ENCODE measurements at regions not wholly inside any gene's neighbourhood (a gene's known extent, or its start where the extent isn't known, plus 50 kb on each side); places are given as distances from the start of the nearest gene placed in this dataset.

DNA sequence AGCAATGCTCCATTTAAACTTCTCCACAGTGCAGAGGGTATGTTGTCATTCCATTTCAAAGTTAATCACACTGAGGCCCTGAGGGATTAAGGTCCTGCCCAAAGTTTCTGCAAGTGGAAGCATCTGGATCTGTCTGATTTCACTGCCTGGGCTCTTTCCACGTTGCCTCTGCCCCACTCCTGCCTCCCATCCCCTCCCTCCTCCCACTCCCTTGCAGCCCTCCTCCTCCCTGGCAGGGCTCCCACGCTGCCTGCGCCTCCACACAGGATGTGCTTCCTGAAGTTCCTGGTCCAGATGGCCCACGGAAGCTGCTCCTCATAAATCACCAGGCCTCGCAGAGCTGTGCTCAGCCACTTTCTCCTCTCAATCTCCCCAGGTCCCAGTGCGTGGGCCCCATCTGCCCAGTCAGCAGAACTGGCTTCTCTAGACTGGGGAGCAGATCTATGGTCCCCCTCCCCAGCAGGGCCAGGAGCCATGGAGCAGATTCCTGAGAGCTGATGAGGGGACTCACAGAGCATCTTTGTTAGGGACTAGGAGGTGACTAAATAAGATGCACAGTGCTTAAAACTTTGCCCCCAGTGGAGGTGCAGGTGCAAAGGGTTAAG, 65.4 kb upstream of the MAFB start:
- Histone ChIP-seq H3K9me3 (ENCODE audit: insufficient read depth, low read depth, low read length) (no peaks in the 10 kb centered on the region), H3K27me3 (ENCODE audit: insufficient read depth, low read length) (no peaks in the 10 kb centered on the region), H3K27ac (ENCODE audit: low read depth, low read length) (no peak overlapping the region), H3K4me1 (ENCODE audit: insufficient read depth, low read length) (peaks cover 11% of the 10 kb centered on the region), H3K9ac (ENCODE audit: low read depth, low read length) (no peak overlapping the region), H3K4me3 (ENCODE audit: low read length) (no peak overlapping the region), H3K36me3 (ENCODE audit: insufficient read depth, low read length) (no peaks in the 10 kb centered on the region)
- 87% methylated on average over 6 of the region's 6 CpGs for whole genome bisulfite sequencing

DNA sequence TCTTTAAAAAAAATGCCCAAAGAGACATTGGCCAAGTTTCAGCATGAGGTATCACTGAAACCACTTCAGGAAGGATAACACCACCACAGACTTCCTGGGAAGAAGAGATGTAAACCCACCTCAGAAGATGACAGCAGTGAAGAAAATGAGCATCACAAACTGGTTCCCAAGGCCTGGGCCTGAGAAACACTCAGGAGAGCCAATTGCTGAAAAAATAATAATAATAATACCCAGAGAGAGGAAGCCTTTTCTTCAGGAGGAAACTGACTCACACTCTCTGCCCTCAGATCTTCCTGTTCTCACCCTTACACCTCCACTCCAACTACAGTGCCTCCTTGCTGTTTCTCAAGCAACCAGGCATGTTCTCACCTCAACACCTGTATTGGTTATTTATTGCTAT, 68.1 kb upstream of the MAFB start:
- Histone ChIP-seq H3K4me3 (ENCODE audit: low read length) (no peak overlapping the region), H3K27ac (ENCODE audit: low read depth, low read length) (no peak overlapping the region), H3K9ac (ENCODE audit: low read depth, low read length) (no peak overlapping the region), H3K4me1 (ENCODE audit: insufficient read depth, low read length) (peaks cover 11% of the 10 kb centered on the region), H3K27me3 (ENCODE audit: insufficient read depth, low read length) (no peaks in the 10 kb centered on the region), H3K9me3 (ENCODE audit: insufficient read depth, low read depth, low read length) (no peaks in the 10 kb centered on the region), H3K36me3 (ENCODE audit: insufficient read depth, low read length) (no peaks in the 10 kb centered on the region)

DNA sequence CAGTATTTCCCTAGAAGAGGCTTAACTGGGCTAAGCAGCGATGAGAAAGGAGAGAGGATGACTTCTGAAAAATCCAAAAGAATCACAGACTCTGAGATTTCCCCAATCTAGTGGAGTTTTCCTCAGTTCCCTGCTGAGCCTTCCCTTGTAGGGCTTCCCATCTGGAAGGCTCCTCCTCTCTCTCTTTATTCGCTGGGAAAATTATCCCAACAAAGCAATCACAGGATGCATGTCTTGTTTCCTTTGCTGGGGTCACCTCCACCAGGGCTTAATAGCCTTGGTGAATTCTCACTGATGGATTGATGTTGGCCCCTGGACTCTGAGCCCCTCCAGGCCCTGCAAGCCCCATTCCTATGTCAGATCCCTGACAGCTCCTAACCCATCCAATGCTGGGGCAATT, 69.8 kb upstream of the MAFB start:
- no peak overlapping the region; the same call in 1 of the 2 replicates for H3K27ac ChIP-seq (ENCODE audit: low read depth, low read length)
- no peaks in the 10 kb centered on the region for H3K9me3 ChIP-seq (ENCODE audit: insufficient read depth, low read depth, low read length)
- H3K27me3 ChIP-seq (ENCODE audit: insufficient read depth, low read length), result no peaks in the 10 kb centered on the region
- no peak overlapping the region for H3K9ac ChIP-seq (ENCODE audit: low read depth, low read length)
- peaks cover 11% of the 10 kb centered on the region for H3K4me1 ChIP-seq (ENCODE audit: insufficient read depth, low read length)
- no peaks in the 10 kb centered on the region for H3K36me3 ChIP-seq (ENCODE audit: insufficient read depth, low read length)
- no peak overlapping the region for H3K4me3 ChIP-seq (ENCODE audit: low read length)
- WGBS, result 71% methylated on average over 2 of the region's 2 CpGs

DNA sequence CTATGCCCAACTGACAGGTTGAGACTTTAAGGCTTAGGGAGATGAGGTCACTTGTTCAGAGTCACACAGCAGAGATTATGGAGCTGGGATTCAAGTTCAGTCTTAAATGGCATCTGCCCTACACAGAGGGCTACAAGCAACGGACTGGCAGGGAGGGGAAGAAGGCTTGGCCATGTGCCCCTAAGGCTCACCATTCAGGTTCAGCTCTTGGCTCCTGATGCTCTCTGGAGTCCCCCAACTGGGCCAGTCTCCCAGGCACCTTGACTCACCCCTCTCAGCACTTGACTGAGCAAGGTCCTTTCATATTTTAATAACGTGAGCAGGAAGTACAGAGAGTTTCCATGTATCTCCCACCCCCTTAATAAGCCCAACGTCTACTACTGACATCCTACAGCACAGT, 71.4 kb upstream of the MAFB start:
- H3K4me1 ChIP-seq (ENCODE audit: insufficient read depth, low read length), result peaks cover 16% of the 10 kb centered on the region
- no peaks in the 10 kb centered on the region for H3K27me3 ChIP-seq (ENCODE audit: insufficient read depth, low read length)
- H3K9me3 ChIP-seq (ENCODE audit: insufficient read depth, low read depth, low read length), result no peaks in the 10 kb centered on the region
- no peaks in the 10 kb centered on the region for H3K36me3 ChIP-seq (ENCODE audit: insufficient read depth, low read length)
- WGBS, result 84% methylated on average over 2 of the region's 3 CpGs
- H3K27ac ChIP-seq (ENCODE audit: low read depth, low read length), result no peak overlapping the region
- H3K9ac ChIP-seq (ENCODE audit: low read depth, low read length), result no peak overlapping the region
- H3K4me3 ChIP-seq (ENCODE audit: low read length), result no peak overlapping the region

DNA sequence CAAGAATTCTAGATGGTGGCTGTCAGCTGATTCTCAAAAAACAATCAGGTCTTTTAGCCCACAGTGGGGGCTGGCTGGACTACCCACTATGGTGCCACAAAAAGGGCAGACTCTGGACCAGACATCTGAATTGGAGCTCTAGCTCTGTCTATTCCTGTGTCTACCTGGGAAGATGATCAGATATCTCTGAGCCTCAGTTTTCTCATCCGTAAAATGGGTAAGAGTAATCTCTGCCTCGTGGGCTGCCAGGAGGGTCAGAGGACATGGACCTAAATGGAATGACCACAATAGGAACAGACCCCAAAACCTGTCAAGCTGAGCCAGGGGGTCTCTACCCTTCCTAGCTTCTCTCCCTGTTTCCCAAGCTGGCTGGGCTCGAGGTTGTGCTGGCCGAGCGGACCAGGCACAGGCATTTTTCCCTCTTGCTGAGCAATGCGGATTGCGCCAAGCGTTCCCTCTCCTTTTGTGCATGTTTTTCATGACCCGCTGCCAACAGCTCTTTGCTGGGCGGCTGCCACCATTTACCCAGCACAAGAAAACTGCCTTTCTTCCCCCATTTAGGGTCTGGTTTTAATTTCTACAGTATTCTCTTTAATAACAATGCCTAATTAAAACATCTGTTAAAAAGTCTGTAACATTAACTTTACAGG, 74.7 kb upstream of the MAFB start:
- 91% methylated on average over 10 of the region's 10 CpGs for WGBS
- Histone ChIP-seq H3K4me1 (ENCODE audit: insufficient read depth, low read length) (peaks cover 16% of the 10 kb centered on the region), H3K9me3 (ENCODE audit: insufficient read depth, low read depth, low read length) (no peaks in the 10 kb centered on the region), H3K27me3 (ENCODE audit: insufficient read depth, low read length) (no peaks in the 10 kb centered on the region), H3K9ac (ENCODE audit: low read depth, low read length) (no peak overlapping the region), H3K27ac (ENCODE audit: low read depth, low read length) (no peak overlapping the region), H3K4me3 (ENCODE audit: low read length) (no peak overlapping the region), H3K36me3 (ENCODE audit: insufficient read depth, low read length) (no peaks in the 10 kb centered on the region)

DNA sequence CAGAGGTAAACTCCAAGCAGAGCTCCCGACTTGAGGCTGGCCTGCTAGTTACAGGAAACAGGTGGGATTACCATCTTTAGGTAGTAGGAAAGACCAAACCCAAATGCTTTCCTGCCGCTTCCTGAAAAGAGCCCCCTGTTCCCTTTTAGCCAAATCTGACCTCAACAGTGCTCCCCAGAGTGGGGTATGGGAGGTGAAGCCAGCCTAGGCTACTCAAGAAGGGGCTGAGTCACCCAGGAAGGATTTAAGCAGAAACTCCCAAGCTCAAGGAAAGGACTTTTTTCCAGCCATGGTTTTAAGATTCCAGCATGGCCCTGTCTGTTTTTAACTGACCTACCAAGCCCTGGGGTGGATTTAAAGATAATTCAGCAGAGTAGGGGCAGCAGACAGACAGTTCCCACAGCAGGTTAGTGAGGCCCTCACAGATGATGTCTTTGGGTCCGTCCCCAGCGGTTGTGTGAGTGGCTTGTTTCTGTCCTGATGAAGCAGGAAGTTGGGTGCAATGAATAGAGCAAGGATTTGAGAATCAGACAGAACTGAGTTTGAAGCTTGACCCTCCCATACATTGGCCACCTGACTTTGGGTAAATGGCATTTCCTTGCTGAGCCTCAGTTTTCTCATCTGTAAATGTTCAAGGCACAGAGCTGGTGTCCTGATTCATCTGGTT, 76.9 kb upstream of the MAFB start:
- Histone ChIP-seq H3K9me3 (ENCODE audit: insufficient read depth, low read depth, low read length) (no peaks in the 10 kb centered on the region), H3K27me3 (ENCODE audit: insufficient read depth, low read length) (no peaks in the 10 kb centered on the region), H3K4me3 (ENCODE audit: low read length) (no peak overlapping the region), H3K4me1 (ENCODE audit: insufficient read depth, low read length) (peaks cover 9% of the 10 kb centered on the region; the same call in 1 of the 2 replicates), H3K27ac (ENCODE audit: low read depth, low read length) (no peak overlapping the region), H3K36me3 (ENCODE audit: insufficient read depth, low read length) (no peaks in the 10 kb centered on the region), H3K9ac (ENCODE audit: low read depth, low read length) (no peak overlapping the region)
- 89% methylated on average over 4 of the region's 4 CpGs for WGBS

DNA sequence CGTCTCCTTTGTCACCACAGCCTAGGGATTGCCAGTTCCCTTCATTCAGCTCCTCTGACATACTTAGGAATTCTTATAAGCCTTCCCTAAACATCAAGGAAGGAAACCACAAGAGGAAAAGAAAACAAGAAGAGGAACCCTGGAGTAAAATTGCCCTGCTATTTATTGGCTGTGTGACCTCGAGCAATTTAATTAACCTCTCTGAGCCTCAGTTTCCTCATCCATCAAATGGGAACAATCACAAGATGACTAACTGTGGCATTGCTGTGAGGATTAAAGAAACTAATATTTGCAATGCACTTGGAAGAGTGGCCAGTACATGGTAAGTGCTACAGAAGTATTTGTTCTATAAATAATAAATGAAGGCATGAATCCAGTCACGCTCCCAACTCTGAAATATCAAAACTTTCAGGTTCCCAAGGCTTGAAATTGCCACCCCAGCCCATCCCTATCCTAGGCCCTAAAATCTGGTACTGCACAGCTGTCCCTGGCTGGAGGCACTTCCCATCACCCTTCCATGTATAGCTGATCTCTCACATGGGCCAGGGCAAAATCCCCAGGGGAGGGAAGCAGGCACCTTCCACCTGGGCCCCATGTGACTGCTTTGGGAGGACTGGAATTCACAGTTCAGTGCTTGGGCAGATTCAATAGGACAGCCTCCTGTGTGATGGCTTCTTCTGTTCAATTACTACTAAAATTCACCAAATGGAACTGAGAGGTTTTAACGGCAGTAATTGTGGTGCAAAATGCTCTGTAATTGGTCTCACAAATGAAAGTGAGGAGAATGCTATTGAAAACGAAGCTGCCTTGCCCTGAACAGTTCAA, 78.0 kb upstream of the MAFB start:
- Histone ChIP-seq H3K36me3 (ENCODE audit: insufficient read depth, low read length) (no peaks in the 10 kb centered on the region), H3K27me3 (ENCODE audit: insufficient read depth, low read length) (no peaks in the 10 kb centered on the region), H3K9me3 (ENCODE audit: insufficient read depth, low read depth, low read length) (no peaks in the 10 kb centered on the region), H3K4me1 (ENCODE audit: insufficient read depth, low read length) (peaks cover 9% of the 10 kb centered on the region; the same call in 1 of the 2 replicates), H3K4me3 (ENCODE audit: low read length) (no peak overlapping the region), H3K9ac (ENCODE audit: low read depth, low read length) (no peak overlapping the region), H3K27ac (ENCODE audit: low read depth, low read length) (no peak overlapping the region)
- 78% methylated on average over 5 of the region's 5 CpGs for WGBS

DNA sequence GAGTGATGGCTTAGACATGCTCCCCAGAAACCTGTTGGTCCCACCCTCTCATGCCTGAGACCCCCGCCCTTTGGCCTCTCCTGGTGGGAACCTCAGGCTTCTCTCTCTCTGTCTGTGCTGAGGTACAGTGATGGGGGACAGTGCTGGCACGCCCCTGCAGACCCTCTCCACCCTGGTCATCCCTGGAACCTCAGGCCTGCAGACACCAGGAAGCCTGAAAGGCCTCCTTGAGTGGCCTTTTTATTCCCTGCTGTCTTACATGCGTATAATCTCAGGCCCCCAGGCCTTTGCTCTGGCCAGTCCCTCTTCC, 78.5 kb upstream of the MAFB start:
- H3K9ac ChIP-seq (ENCODE audit: low read depth, low read length), result no peak overlapping the region
- no peak overlapping the region for H3K4me3 ChIP-seq (ENCODE audit: low read length)
- H3K27ac ChIP-seq (ENCODE audit: low read depth, low read length), result no peak overlapping the region
- 90% methylated on average over 3 of the region's 3 CpGs for whole genome bisulfite sequencing
- H3K27me3 ChIP-seq (ENCODE audit: insufficient read depth, low read length), result no peaks in the 10 kb centered on the region
- H3K4me1 ChIP-seq (ENCODE audit: insufficient read depth, low read length), result peaks cover 9% of the 10 kb centered on the region; the same call in 1 of the 2 replicates
- no peaks in the 10 kb centered on the region for H3K9me3 ChIP-seq (ENCODE audit: insufficient read depth, low read depth, low read length)
- no peaks in the 10 kb centered on the region for H3K36me3 ChIP-seq (ENCODE audit: insufficient read depth, low read length)

DNA sequence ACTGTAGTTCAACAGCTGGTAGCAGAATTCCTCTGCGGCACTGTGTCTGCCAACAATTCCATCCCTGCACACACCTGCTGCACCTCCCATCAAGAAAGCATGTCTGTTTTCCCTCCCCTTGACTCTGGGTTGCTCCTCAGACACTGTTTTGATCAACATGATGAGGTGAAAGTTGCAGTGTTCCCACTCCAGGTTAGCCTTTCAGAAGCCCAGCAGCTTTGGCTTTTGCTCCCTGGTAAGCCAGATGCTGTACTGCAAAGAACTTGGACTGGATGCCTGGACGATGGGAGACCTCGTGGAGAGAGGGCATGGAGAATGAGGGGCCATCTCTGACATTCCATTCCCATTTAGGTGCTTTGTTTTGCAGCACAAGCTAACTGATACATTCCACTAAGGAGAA, 79.1 kb upstream of the MAFB start:
- H3K4me3 ChIP-seq (ENCODE audit: low read length), result no peak overlapping the region
- no peak overlapping the region for H3K27ac ChIP-seq (ENCODE audit: low read depth, low read length)
- WGBS, result 90% methylated on average over 3 of the region's 3 CpGs
- H3K27me3 ChIP-seq (ENCODE audit: insufficient read depth, low read length), result no peaks in the 10 kb centered on the region
- no peaks in the 10 kb centered on the region for H3K36me3 ChIP-seq (ENCODE audit: insufficient read depth, low read length)
- peaks cover 9% of the 10 kb centered on the region; the same call in 1 of the 2 replicates for H3K4me1 ChIP-seq (ENCODE audit: insufficient read depth, low read length)
- H3K9ac ChIP-seq (ENCODE audit: low read depth, low read length), result no peak overlapping the region
- H3K9me3 ChIP-seq (ENCODE audit: insufficient read depth, low read depth, low read length), result no peaks in the 10 kb centered on the region

DNA sequence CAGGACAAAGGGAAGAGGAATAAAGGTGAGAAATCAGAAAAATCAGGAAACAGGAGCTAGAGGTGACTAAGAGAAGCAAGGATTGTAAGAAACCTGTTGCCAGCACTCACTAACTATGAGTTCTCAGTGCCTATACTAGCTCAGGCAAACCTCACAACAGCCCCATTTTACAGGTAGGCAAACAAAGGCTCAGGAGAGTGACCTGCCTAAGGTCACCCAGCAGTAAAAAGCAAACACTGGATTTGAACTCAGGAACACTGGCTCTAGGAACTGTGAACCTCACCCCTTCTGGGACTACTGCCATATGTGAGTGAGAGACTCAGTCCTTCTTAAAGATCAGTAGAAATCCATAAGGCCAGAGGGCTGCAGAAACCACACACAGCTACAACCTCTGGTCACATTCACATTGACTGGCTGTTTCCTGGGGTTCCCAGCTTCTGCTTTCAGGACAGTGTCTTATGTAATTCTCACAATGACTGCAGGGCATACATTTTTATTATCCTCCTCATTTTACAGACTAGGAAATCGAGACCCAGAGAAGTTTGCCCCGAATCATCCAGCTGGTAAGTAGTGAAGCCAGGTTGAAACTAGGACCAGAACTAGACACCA, 80.7 kb upstream of the MAFB start:
- H3K4me3 ChIP-seq (ENCODE audit: low read length), result no peak overlapping the region
- 0 out of 2 replicates have a peak, but pooled peaks cover 5% of the 10 kb centered on the region for H3K4me1 ChIP-seq (ENCODE audit: insufficient read depth, low read length)
- no peak overlapping the region for H3K27ac ChIP-seq (ENCODE audit: low read depth, low read length)
- H3K9me3 ChIP-seq (ENCODE audit: insufficient read depth, low read depth, low read length), result no peaks in the 10 kb centered on the region
- whole genome bisulfite sequencing, result 79% methylated on average over 2 of the region's 2 CpGs
- H3K9ac ChIP-seq (ENCODE audit: low read depth, low read length), result no peak overlapping the region
- H3K36me3 ChIP-seq (ENCODE audit: insufficient read depth, low read length), result no peaks in the 10 kb centered on the region
- no peaks in the 10 kb centered on the region for H3K27me3 ChIP-seq (ENCODE audit: insufficient read depth, low read length)
